C4-2B (cell line): ENCODE measurements at regions not wholly inside any gene's neighbourhood (a gene's known extent, or its start where the extent isn't known, plus 50 kb on each side); places are given as distances from the start of the nearest gene placed in this dataset.

Experiments used
- CTCF ChIP-seq: fragments of 450-650 bp; conservative IDR thresholded peaks from 2 replicates; pipeline ENCODE4 v1.5.1; 2017; ENCODE audit warnings: mild to moderate bottlenecking
- ZFX ChIP-seq: fragments of 450-650 bp; IDR thresholded peaks from 2 replicates; pipeline ENCODE4 v1.6.1; 2017

- TF ChIP-seq CTCF (no peak), ZFX (no peak)
These were observed 450.4 kb downstream of the BRD1 start for GRCh38 chr22:49377306-49377705.
